ENCODE measurements at regions not wholly inside any gene's neighbourhood (a gene's known extent, or its start where the extent isn't known, plus 50 kb on each side); places are given as distances from the start of the nearest gene placed in this dataset.
"Not testable (repeated sequence)": the region's sequence is repeated elsewhere in the genome, so short reads cannot be mapped to it uniquely, and the experiment has no call there.

DNA sequence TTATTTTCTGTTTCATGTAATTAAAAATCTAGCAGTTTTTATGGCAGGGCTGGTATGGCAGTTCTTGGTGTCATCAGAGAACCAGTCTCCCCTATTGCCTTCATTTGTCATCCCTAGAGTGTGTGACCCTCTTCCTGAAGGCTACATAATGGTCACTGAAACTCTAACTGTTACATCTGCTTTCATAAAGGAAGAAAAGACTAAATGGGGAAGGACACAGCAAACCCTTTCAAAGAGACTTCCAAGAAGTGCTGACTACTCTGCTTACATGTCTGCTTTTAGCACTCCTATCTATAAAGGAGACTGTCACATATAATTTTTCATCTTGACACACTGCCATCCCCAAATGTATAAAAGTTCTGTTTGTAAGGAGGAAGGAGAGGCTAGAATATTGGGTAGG, 105.9 kb upstream of the DIAPH2 start:
- no peak overlapping the region for H3K4me3 ChIP-seq (ENCODE audit: low read length)
- H3K36me3 ChIP-seq (ENCODE audit: control insufficient read depth, low read depth, low read length), result no peaks in the 10 kb centered on the region
- H3K9me3 ChIP-seq (ENCODE audit: control insufficient read depth, low read depth, low read length), result no peaks in the 10 kb centered on the region
- no peaks in the 10 kb centered on the region for H3K4me1 ChIP-seq (ENCODE audit: control insufficient read depth, low read depth, low read length)
- H3K27ac ChIP-seq (ENCODE audit: low read length), result no peak overlapping the region
- no peak overlapping the region for H3K9ac ChIP-seq (ENCODE audit: low read length)
- H3K27me3 ChIP-seq (ENCODE audit: control insufficient read depth, insufficient read depth, low read length), result no peaks in the 10 kb centered on the region

DNA sequence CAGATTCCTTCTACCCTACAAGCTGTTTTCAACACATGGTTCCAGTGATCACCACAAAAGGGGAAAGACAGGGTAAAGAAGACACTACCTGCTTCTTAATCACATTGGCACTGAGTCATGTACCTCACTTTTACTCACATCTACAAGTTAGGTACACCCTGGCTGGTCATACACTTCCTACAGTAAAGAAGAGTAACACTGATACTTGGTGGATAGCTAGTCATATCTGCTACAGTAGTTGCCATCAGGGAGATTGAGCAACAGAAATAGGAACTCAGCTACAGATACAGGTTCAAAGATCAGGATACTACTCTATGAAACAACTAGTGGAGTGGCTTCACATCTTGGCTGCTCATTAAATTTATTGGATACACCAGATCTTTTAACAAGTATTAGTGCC, 105.4 kb upstream of the DIAPH2 start:
- Histone ChIP-seq H3K9ac (ENCODE audit: low read length) (no peak overlapping the region), H3K36me3 (ENCODE audit: control insufficient read depth, low read depth, low read length) (no peaks in the 10 kb centered on the region), H3K9me3 (ENCODE audit: control insufficient read depth, low read depth, low read length) (no peaks in the 10 kb centered on the region), H3K27ac (ENCODE audit: low read length) (no peak overlapping the region), H3K4me3 (ENCODE audit: low read length) (no peak overlapping the region), H3K27me3 (ENCODE audit: control insufficient read depth, insufficient read depth, low read length) (no peaks in the 10 kb centered on the region), H3K4me1 (ENCODE audit: control insufficient read depth, low read depth, low read length) (no peaks in the 10 kb centered on the region)

DNA sequence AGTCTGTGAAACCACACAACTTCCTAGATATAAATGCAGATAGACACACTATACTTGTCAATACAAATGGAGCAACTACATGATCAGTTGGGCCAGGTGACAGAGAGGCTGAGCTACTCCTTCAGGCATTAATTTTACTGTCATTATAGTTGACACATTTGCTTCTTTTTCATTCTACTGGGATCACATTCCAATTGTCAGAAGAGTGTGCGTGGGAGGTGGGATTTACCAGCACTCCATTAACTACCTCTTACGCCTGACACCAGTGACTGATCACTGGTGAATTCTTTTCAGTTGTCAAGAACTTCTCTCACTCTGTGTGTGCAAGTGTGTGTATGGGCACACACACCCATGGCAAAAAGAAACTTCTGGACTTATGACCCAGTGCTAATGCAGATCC, 94.2 kb upstream of the DIAPH2 start:
- Histone ChIP-seq H3K9ac (ENCODE audit: low read length) (no peak overlapping the region), H3K9me3 (ENCODE audit: control insufficient read depth, low read depth, low read length) (no peaks in the 10 kb centered on the region), H3K36me3 (ENCODE audit: control insufficient read depth, low read depth, low read length) (no peaks in the 10 kb centered on the region), H3K27me3 (ENCODE audit: control insufficient read depth, insufficient read depth, low read length) (no peaks in the 10 kb centered on the region), H3K4me1 (ENCODE audit: control insufficient read depth, low read depth, low read length) (no peaks in the 10 kb centered on the region), H3K27ac (ENCODE audit: low read length) (no peak overlapping the region), H3K4me3 (ENCODE audit: low read length) (no peak overlapping the region)

DNA sequence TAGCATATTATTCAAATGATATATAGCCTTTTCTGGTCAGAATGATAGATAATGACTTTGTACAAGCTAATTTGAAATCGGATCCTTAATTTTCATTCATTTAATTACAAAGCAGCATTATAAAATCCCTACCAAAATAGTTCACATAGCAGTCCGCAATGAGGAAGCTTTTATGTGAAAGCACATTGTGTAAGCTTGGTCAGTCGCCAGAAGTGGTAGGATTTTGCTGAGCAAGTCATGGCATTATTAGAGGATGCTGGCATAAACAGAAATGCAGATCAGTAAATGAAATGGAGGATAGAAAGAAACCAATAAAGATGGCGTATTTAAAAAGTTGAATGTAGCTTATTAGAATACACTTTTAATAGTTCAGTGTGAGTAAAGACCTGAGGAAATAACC, 93.2 kb upstream of the DIAPH2 start:
- no peak overlapping the region for H3K4me3 ChIP-seq (ENCODE audit: low read length)
- no peaks in the 10 kb centered on the region for H3K36me3 ChIP-seq (ENCODE audit: control insufficient read depth, low read depth, low read length)
- no peaks in the 10 kb centered on the region for H3K27me3 ChIP-seq (ENCODE audit: control insufficient read depth, insufficient read depth, low read length)
- H3K9ac ChIP-seq (ENCODE audit: low read length), result no peak overlapping the region
- no peaks in the 10 kb centered on the region for H3K4me1 ChIP-seq (ENCODE audit: control insufficient read depth, low read depth, low read length)
- no peak overlapping the region for H3K27ac ChIP-seq (ENCODE audit: low read length)
- no peaks in the 10 kb centered on the region for H3K9me3 ChIP-seq (ENCODE audit: control insufficient read depth, low read depth, low read length)

DNA sequence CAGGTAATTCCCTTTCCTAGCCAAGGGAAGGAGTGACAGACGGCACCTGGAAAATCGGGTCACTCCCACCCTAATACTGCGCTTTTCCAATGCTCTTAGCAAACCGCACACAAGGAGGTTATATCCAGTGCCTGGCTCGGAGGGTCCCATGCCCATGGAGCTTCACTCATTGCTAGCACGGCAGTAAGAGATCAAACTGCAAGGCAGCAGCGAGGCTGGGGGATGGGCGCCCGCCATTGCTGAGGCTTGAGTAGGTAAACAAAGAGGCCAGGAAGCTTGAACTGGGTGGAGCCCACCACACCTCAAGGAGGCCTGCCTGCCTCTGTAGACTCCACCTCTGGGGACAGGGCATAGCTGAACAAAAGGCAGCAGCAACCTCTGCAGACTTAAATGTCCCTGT, 86.8 kb upstream of the DIAPH2 start:
- H3K9me3 ChIP-seq (ENCODE audit: control insufficient read depth, low read depth, low read length); H3K27me3 ChIP-seq (ENCODE audit: control insufficient read depth, insufficient read depth, low read length); H3K4me1 ChIP-seq (ENCODE audit: control insufficient read depth, low read depth, low read length); H3K27ac ChIP-seq (ENCODE audit: low read length); H3K36me3 ChIP-seq (ENCODE audit: control insufficient read depth, low read depth, low read length); H3K9ac ChIP-seq (ENCODE audit: low read length); H3K4me3 ChIP-seq (ENCODE audit: low read length): not testable (repeated sequence)

DNA sequence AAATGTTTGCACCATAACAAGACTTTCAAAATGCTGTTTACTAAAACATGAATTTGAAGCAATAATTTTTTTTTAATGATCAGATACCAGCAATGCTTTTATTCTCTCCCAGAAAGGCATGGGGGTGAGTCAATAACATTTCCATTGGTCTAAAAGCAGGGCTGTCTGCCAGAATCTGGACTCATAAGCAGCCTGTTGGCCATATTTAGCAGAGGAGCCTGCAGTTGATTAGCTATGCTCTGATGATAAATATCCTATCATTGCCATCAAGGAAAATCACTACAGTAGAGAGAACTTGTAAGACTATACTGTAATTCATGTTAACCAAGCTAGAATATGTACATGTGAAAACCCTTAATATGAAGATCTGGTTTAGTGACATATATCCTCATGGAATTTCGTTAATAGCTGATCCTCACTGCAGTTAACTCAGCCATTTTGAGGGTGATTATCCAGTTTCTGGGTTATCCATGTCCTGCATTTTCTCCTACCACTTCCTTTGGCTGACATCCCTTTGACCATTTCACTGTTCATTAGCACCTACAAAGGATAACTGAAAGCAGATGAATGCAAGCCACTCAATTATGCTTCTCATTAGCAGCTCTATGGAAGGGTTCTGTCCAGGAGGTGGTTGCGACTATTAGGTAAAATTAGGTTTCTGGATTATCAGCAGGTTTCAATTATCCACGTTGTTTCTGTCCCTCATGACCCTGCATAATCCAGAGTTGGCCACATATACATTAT, 72.9 kb upstream of the DIAPH2 start:
- Histone ChIP-seq H3K27me3 (ENCODE audit: control insufficient read depth, insufficient read depth, low read length) (no peaks in the 10 kb centered on the region), H3K9ac (ENCODE audit: low read length) (no peak overlapping the region), H3K27ac (ENCODE audit: low read length) (no peak overlapping the region), H3K4me3 (ENCODE audit: low read length) (no peak overlapping the region), H3K9me3 (ENCODE audit: control insufficient read depth, low read depth, low read length) (no peaks in the 10 kb centered on the region), H3K4me1 (ENCODE audit: control insufficient read depth, low read depth, low read length) (peaks cover 11% of the 10 kb centered on the region), H3K36me3 (ENCODE audit: control insufficient read depth, low read depth, low read length) (no peaks in the 10 kb centered on the region)

DNA sequence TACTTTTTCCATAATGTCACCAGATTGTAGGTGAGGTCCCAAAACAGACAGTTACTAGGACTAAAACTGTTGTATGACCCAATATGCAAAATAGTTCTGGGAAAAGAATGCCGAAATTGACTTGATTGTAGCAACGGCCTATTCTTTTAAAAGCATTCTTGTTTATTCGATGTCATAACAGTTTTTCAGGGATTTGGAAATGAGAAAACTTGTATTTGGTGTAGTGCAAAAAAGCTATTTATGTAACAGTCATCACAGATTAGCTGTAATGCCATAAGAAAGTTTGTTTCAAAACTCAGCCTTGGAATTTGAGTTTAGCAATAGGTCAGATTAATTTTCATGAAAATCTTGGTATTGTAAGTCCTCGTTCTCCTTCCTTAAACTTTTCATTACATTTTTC, 69.2 kb upstream of the DIAPH2 start:
- Histone ChIP-seq H3K4me3 (ENCODE audit: low read length) (no peak overlapping the region), H3K27ac (ENCODE audit: low read length) (no peak overlapping the region), H3K9me3 (ENCODE audit: control insufficient read depth, low read depth, low read length) (no peaks in the 10 kb centered on the region), H3K4me1 (ENCODE audit: control insufficient read depth, low read depth, low read length) (peaks cover 11% of the 10 kb centered on the region), H3K36me3 (ENCODE audit: control insufficient read depth, low read depth, low read length) (no peaks in the 10 kb centered on the region), H3K9ac (ENCODE audit: low read length) (no peak overlapping the region), H3K27me3 (ENCODE audit: control insufficient read depth, insufficient read depth, low read length) (no peaks in the 10 kb centered on the region)

DNA sequence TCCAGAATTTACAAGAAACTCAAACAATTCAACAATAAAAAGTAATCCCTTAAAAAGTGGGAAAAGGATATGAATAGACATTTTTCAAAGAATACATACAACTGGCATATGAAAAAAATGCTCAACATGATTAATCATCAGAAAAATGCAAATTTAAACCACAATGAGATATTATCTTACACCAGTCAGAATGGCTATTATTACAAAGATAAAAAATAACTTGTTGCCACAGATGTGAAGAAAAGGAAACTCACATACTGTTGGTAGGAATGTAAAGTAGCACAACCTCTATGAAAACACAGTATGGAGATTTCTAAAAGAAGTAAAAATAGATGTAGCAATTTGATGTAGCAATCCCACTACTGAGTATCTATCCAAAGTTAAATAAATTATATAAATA, 65.1 kb upstream of the DIAPH2 start:
- Histone ChIP-seq H3K4me3 (ENCODE audit: low read length) (no peak overlapping the region), H3K27me3 (ENCODE audit: control insufficient read depth, insufficient read depth, low read length) (no peaks in the 10 kb centered on the region), H3K36me3 (ENCODE audit: control insufficient read depth, low read depth, low read length) (no peaks in the 10 kb centered on the region), H3K9me3 (ENCODE audit: control insufficient read depth, low read depth, low read length) (no peaks in the 10 kb centered on the region), H3K9ac (ENCODE audit: low read length) (no peak overlapping the region), H3K27ac (ENCODE audit: low read length) (no peak overlapping the region), H3K4me1 (ENCODE audit: control insufficient read depth, low read depth, low read length) (no peaks in the 10 kb centered on the region)

DNA sequence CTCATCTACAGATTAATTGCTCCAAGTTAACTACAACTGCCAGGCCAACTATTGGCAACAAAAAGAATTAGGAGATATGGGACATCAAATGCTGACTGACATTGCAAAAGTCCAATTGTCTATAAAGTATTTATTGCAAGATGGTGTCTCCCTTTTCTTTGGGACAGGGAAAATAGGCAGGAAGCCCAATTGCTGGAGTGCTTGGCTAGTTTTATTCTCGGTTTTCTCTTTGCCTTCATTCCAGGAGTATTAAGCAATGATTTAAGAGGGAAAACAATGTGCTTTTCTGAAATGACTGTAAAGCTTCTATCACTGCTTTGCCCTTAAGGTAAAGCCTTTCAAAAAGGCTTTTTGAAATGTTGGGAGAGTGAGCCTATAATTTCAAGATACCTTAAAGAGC, 62.8 kb upstream of the DIAPH2 start:
- H3K4me1 ChIP-seq (ENCODE audit: control insufficient read depth, low read depth, low read length), result no peaks in the 10 kb centered on the region
- no peaks in the 10 kb centered on the region for H3K27me3 ChIP-seq (ENCODE audit: control insufficient read depth, insufficient read depth, low read length)
- H3K9me3 ChIP-seq (ENCODE audit: control insufficient read depth, low read depth, low read length), result no peaks in the 10 kb centered on the region
- H3K9ac ChIP-seq (ENCODE audit: low read length), result no peak overlapping the region
- H3K36me3 ChIP-seq (ENCODE audit: control insufficient read depth, low read depth, low read length), result no peaks in the 10 kb centered on the region
- H3K27ac ChIP-seq (ENCODE audit: low read length), result no peak overlapping the region
- no peak overlapping the region for H3K4me3 ChIP-seq (ENCODE audit: low read length)
